PC-3 (cell line): ENCODE measurements at regions not wholly inside any gene's neighbourhood (a gene's known extent, or its start where the extent isn't known, plus 50 kb on each side); places are given as distances from the start of the nearest gene placed in this dataset.

ENCODE experiments used
- ATAC-seq: fragments of 200-7000 bp; cut with Tn5 transposase; 2 replicates; pipeline ENCODE4 v1.9.1; 2020; ENCODE audit warnings: mild to moderate bottlenecking, moderate library complexity
- BruUV-seq: library from RNA; stranded (reverse); fragments of 400-500 nt; replicated peaks from 2 replicates; lab custom pipeline; 2021; lab: Mats Ljungman, UMichigan
- CTCF ChIA-PET: fragments of 300-600 bp; sonication (Branson Sonifier 250); formaldehyde crosslinking; loops from one replicate; lab custom pipeline; 2022; ENCODE audit warnings: antibody characterized with exemption; lab: Charles Lee
- POLR2A ChIA-PET: fragments of 300-600 bp; sonication (Branson Sonifier 250); formaldehyde crosslinking; loops from one replicate; lab custom pipeline; 2022; ENCODE audit warnings: antibody characterized with exemption; ENCODE audit not compliant: unreplicated experiment; lab: Charles Lee
- DNase-seq: peaks from one replicate; pipeline ENCODE4 v3.0.0-alpha.2; 2015
- H2AFZ ChIP-seq: fragments of 300-600 bp; sonication (generic); 2 replicates; pipeline ENCODE4 v1.6.0; 2016; ENCODE audit warnings: antibody characterized with exemption, low read length
- H3F3A ChIP-seq: fragments of 300-600 bp; sonication (generic); one replicate; pipeline ENCODE4 v1.6.0; 2017; ENCODE audit warnings: antibody characterized with exemption, low read length, control low read depth, mild to moderate bottlenecking; ENCODE audit not compliant: unreplicated experiment
- H3K27ac ChIP-seq: fragments of 300-600 bp; sonication (generic); 2 replicates; pipeline ENCODE4 v1.5.1; 2016; ENCODE audit warnings: mild to moderate bottlenecking, low read length
- H3K27me3 ChIP-seq: fragments of 300-600 bp; sonication (generic); 2 replicates; pipeline ENCODE4 v1.6.1; 2016; ENCODE audit warnings: low read length, mixed read lengths
- H3K36me3 ChIP-seq: fragments of 300-600 bp; sonication (generic); 2 replicates; pipeline ENCODE4 v1.6.1; 2016; ENCODE audit warnings: low read depth, mixed run types, low read length, mixed read lengths
- H3K4me1 ChIP-seq: fragments of 300-600 bp; sonication (generic); 2 replicates; pipeline ENCODE4 v1.5.1; 2016; ENCODE audit warnings: low read length; ENCODE audit not compliant: insufficient read depth
- H3K4me2 ChIP-seq: fragments of 300-600 bp; sonication (generic); 2 replicates; pipeline ENCODE4 v1.6.0; 2016; ENCODE audit warnings: low read length
- H3K4me3 ChIP-seq: fragments of 300-600 bp; sonication (generic); 2 replicates; pipeline ENCODE4 v1.5.1; 2016; ENCODE audit warnings: mild to moderate bottlenecking, low read length, mixed read lengths
- H3K79me2 ChIP-seq: fragments of 300-600 bp; sonication (generic); 2 replicates; pipeline ENCODE4 v1.6.1; 2017; ENCODE audit warnings: low read length, mixed read lengths
- H3K9ac ChIP-seq: fragments of 300-600 bp; sonication (generic); 2 replicates; pipeline ENCODE4 v1.6.0; 2016; ENCODE audit warnings: mild to moderate bottlenecking, low read length
- H3K9me2 ChIP-seq: fragments of 300-600 bp; sonication (generic); replicated peaks from 2 replicates; pipeline ENCODE4 v1.6.1; 2016; ENCODE audit warnings: mixed run types, low read length, mixed read lengths
- H3K9me3 ChIP-seq: fragments of 300-600 bp; sonication (generic); 2 replicates; pipeline ENCODE4 v1.6.1; 2016; ENCODE audit warnings: low read length, mixed read lengths
- H4K20me1 ChIP-seq: fragments of 300-600 bp; sonication (generic); 2 replicates; pipeline ENCODE4 v1.6.1; 2016; ENCODE audit warnings: low read length, mixed read lengths
- CTCF ChIP-seq: fragments of 300-600 bp; sonication (generic); conservative IDR thresholded peaks from 2 replicates; pipeline ENCODE4 v1.5.1; 2017; ENCODE audit warnings: antibody characterized with exemption, low read depth, mild to moderate bottlenecking, low read length
- EZH2 ChIP-seq: fragments of 300-600 bp; sonication (generic); IDR thresholded peaks from one replicate; pipeline ENCODE4 v1.6.1; 2017; ENCODE audit warnings: antibody characterized with exemption, mild to moderate bottlenecking, low read length; ENCODE audit not compliant: unreplicated experiment
- EZH2phosphoT487 ChIP-seq: fragments of 300-600 bp; sonication (generic); IDR thresholded peaks from 2 replicates; pipeline ENCODE4 v1.6.1; 2018; ENCODE audit warnings: mild to moderate bottlenecking, antibody characterized with exemption, low read length, borderline replicate concordance
- intact Hi-C: fragments of 100-400 bp; cut with micrococcal nuclease; formaldehyde crosslinking; loops from 2 replicates; pipeline ENCODE4 v1.9.0; 2023

- Histone ChIP-seq H3K27ac (no peak overlapping the region), H2AFZ (no peak overlapping the region), H3K9me3 (no peaks in the 10 kb centered on the region), H3F3A (no peaks in the 10 kb centered on the region), H3K4me1 (no peaks in the 10 kb centered on the region), H3K4me2 (no peak overlapping the region), H4K20me1 (no peaks in the 10 kb centered on the region), H3K9ac (no peak overlapping the region), H3K79me2 (no peaks in the 10 kb centered on the region), H3K36me3 (no peaks in the 10 kb centered on the region), H3K9me2 (no peaks in the 10 kb centered on the region), H3K4me3 (no peak overlapping the region), H3K27me3 (peaks cover 57% of the 10 kb centered on the region)
- intact Hi-C loops, result no loop called here
- CTCF ChIA-PET, result no interaction called here
- no peak for ATAC-seq
- no TSS peak for BruUV-seq
- TF ChIP-seq CTCF, result 0 out of 2 replicates have a peak, but pooled peaks have one; percentile 21
- no peak for TF ChIP-seq EZH2
- POLR2A ChIA-PET, result no interaction called here
- no peak for DNase-seq
These were observed 112.3 kb downstream of the PFDN4 start for GRCh38 chr20:54320148-54320607.

GRCh38 chr20:54321352-54322087 is 113.6 kb downstream of the PFDN4 start:
- intact Hi-C loops, result no loop called here

More at GRCh38 chr20:54321352-54322087, 113.6 kb downstream of the PFDN4 start:
- no peak for ATAC-seq
- Histone ChIP-seq H4K20me1 (no peaks in the 10 kb centered on the region), H3F3A (no peaks in the 10 kb centered on the region), H3K9me2 (no peaks in the 10 kb centered on the region), H3K36me3 (no peaks in the 10 kb centered on the region), H2AFZ (no peak overlapping the region), H3K4me3 (no peak overlapping the region), H3K9me3 (no peaks in the 10 kb centered on the region), H3K27me3 (peaks cover 48% of the 10 kb centered on the region), H3K4me2 (no peak overlapping the region), H3K27ac (no peak overlapping the region), H3K9ac (no peak overlapping the region), H3K79me2 (no peaks in the 10 kb centered on the region), H3K4me1 (no peaks in the 10 kb centered on the region)
- ChIA-PET POLR2A (no interaction called here), CTCF (no interaction called here)
- BruUV-seq, result no TSS peak
- TF ChIP-seq EZH2phosphoT487, result no peak
- no peak for TF ChIP-seq CTCF
- TF ChIP-seq EZH2, result no peak
- no peak for DNase-seq
